Colonic mucosa (tissue), 4 donors: ENCODE measurements at regions not wholly inside any gene's neighbourhood (a gene's known extent, or its start where the extent isn't known, plus 50 kb on each side); places are given as distances from the start of the nearest gene placed in this dataset.

Experiments used
- DNase-seq: peaks from one replicate; pipeline ENCODE4 v3.0.0-alpha.2; 2020
- H3K27ac ChIP-seq: fragments of 200-600 bp; one replicate; pipeline ENCODE4 v1.8.0; 2021
- H3K27me3 ChIP-seq: fragments of 200-600 bp; one replicate; pipeline ENCODE4 v1.8.0; 2021
- H3K36me3 ChIP-seq: fragments of 200-600 bp; one replicate; pipeline ENCODE4 v1.8.0; 2021
- H3K4me1 ChIP-seq: fragments of 200-600 bp; one replicate; pipeline ENCODE4 v1.8.0; 2021; ENCODE audit warnings: mild to moderate bottlenecking
- H3K4me3 ChIP-seq: fragments of 200-600 bp; one replicate; pipeline ENCODE4 v1.8.0; 2021
- H3K9ac ChIP-seq, 2 donors: one replicate each; pipeline ENCODE4 v1.7.0; 2013; ENCODE audit warnings: control low read depth in 2 of 2, low read depth in 2 of 2, low read length in 2 of 2
- H3K9me3 ChIP-seq: fragments of 200-600 bp; one replicate; pipeline ENCODE4 v1.8.0; 2021
- CTCF ChIP-seq: fragments of 200-600 bp; IDR thresholded peaks from one replicate; pipeline ENCODE4 v1.8.0; 2022; ENCODE audit warnings: antibody characterized with exemption, mild to moderate bottlenecking
- intact Hi-C: fragments of 100-400 bp; cut with DNase I; formaldehyde crosslinking; loops from one replicate; pipeline ENCODE4 v1.14.1; 2022
- donor health status: healthy.
- donor health status: DM: no; HTN: no; CAD: no.
- donor health status: DM: no; HTN: no; CAD: no.

GRCh38 chr10:33632432-33632831 lies 298.0 kb upstream of the NRP1 start:
- no peak for TF ChIP-seq CTCF
- intact Hi-C loops, result no loop called here
- DNase-seq, result no peak
- no peak overlapping the region for H3K27ac ChIP-seq
- H3K4me1 ChIP-seq, result no peaks in the 10 kb centered on the region
- H3K9me3 ChIP-seq, result no peaks in the 10 kb centered on the region
- H3K36me3 ChIP-seq, result no peaks in the 10 kb centered on the region
- H3K27me3 ChIP-seq, result no peaks in the 10 kb centered on the region
- no peak overlapping the region for H3K4me3 ChIP-seq
- no peak overlapping the region for H3K9ac ChIP-seq

- no peaks in the 10 kb centered on the region for H3K27me3 ChIP-seq
- no peaks in the 10 kb centered on the region for H3K9me3 ChIP-seq
- no peaks in the 10 kb centered on the region for H3K36me3 ChIP-seq
- no peaks in the 10 kb centered on the region for H3K4me1 ChIP-seq
- no peak overlapping the region for H3K9ac ChIP-seq
- no peak overlapping the region for H3K27ac ChIP-seq
- intact Hi-C loops, result no loop called here
- no peak overlapping the region for H3K4me3 ChIP-seq
- no peak for TF ChIP-seq CTCF
- DNase-seq, result no peak
These were observed 297.5 kb upstream of the NRP1 start for GRCh38 chr10:33631991-33632390.

GRCh38 chr10:33630761-33631160 lies 296.3 kb upstream of the NRP1 start:
- DNase-seq, result no peak
- no peaks in the 10 kb centered on the region for H3K9me3 ChIP-seq
- no peaks in the 10 kb centered on the region for H3K4me1 ChIP-seq
- no peak overlapping the region for H3K9ac ChIP-seq
- H3K36me3 ChIP-seq, result no peaks in the 10 kb centered on the region
- no peak for TF ChIP-seq CTCF
- intact Hi-C loops, result no loop called here
- no peak overlapping the region for H3K27ac ChIP-seq
- H3K4me3 ChIP-seq, result no peak overlapping the region
- no peaks in the 10 kb centered on the region for H3K27me3 ChIP-seq

- no peaks in the 10 kb centered on the region for H3K9me3 ChIP-seq
- H3K27ac ChIP-seq, result no peak overlapping the region
- no peaks in the 10 kb centered on the region for H3K4me1 ChIP-seq
- no peak for DNase-seq
- intact Hi-C loops, result no loop called here
- H3K4me3 ChIP-seq, result no peak overlapping the region
- no peak for TF ChIP-seq CTCF
- H3K27me3 ChIP-seq, result no peaks in the 10 kb centered on the region
- no peak overlapping the region for H3K9ac ChIP-seq
- H3K36me3 ChIP-seq, result no peaks in the 10 kb centered on the region
These were observed 293.1 kb upstream of the NRP1 start for GRCh38 chr10:33627611-33628010.

GRCh38 chr10:33626798-33627466 lies 292.5 kb upstream of the NRP1 start:
- Histone ChIP-seq H3K4me3 (no peak overlapping the region), H3K4me1 (no peaks in the 10 kb centered on the region), H3K36me3 (no peaks in the 10 kb centered on the region), H3K9me3 (no peaks in the 10 kb centered on the region), H3K9ac (no peak overlapping the region), H3K27ac (no peak overlapping the region), H3K27me3 (no peaks in the 10 kb centered on the region)
- TF ChIP-seq CTCF, result no peak
- no peak for DNase-seq
- intact Hi-C loops, result no loop called here
